ENCODE measurements at regions not wholly inside any gene's neighbourhood (a gene's known extent, or its start where the extent isn't known, plus 50 kb on each side); places are given as distances from the start of the nearest gene placed in this dataset.
"Not testable (repeated sequence)": the region's sequence is repeated elsewhere in the genome, so short reads cannot be mapped to it uniquely, and the experiment has no call there.

- not testable (repeated sequence) for TF ChIP-seq CTCF (conservative IDR thresholded peaks at IDR 0.05 in 1 of 2, IDR thresholded peaks at IDR 0.05 in 1 of 2; ENCODE audit: extremely low read depth in 1 of 2, insufficient read depth in 1 of 2, low read depth in 1 of 2, low read length in 2 of 2); EZH2 (IDR thresholded peaks at IDR 0.05; ENCODE audit: borderline replicate concordance, low read length)
Measured at GRCh38 chr2:91503572-91503958, 2812.1 kb downstream of the RPIA start.

Data from mammary epithelial cell (primary cell).